NT2/D1 (cell line): ENCODE measurements at regions not wholly inside any gene's neighbourhood (a gene's known extent, or its start where the extent isn't known, plus 50 kb on each side); places are given as distances from the start of the nearest gene placed in this dataset.

ENCODE experiments used
- SUZ12 ChIP-seq: IDR thresholded peaks from 2 replicates; pipeline ENCODE4 v1.6.1; 2011; ENCODE audit not compliant: insufficient read length, insufficient read depth; ENCODE audit errors: extremely low read depth
- YY1 ChIP-seq: IDR thresholded peaks from 2 replicates; pipeline ENCODE4 v1.6.1; 2011; ENCODE audit not compliant: insufficient read length, insufficient read depth
- ZNF274 ChIP-seq: IDR thresholded peaks from 2 replicates; pipeline ENCODE4 v1.6.1; 2011; ENCODE audit warnings: mild to moderate bottlenecking, low read depth, low read length

DNA sequence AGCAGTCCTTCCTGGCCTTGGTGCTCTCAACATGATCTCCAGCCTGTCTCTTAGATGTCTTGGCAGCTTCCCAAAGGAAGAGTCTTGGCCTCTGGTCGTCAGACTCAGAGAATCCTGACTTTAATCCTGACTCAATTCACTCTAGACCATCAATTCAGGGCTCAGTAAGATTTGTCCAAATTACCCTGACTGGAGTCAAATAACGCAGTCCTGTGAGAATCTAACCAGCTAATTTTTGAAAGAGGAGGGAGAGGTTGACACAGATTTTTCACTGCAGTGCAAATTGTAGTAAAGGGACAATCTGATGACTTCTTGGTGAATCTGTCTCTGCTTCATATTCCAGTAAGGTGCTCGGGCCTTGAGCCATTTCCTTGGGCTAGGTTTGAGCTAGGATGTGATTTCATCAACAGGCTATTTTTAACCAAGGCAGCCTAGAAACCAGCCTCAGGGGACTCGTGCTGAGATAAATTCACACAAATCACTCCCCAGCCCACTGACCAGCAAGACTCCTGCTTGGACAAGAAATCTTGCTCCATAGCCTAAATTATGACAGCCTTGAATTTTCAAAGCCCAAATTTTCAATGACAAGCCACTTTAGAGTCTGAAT is 257.4 kb downstream of the ENC1 start:
- TF ChIP-seq SUZ12 (no peak), ZNF274 (no peak), YY1 (no peak)
